Fibroblast of skin of right biceps (primary cell): ENCODE measurements at regions not wholly inside any gene's neighbourhood (a gene's known extent, or its start where the extent isn't known, plus 50 kb on each side); places are given as distances from the start of the nearest gene placed in this dataset.
A peak's percentile ranks its signal among the peaks of the same experiment; 100 is the strongest.

Source experiments
- DNase-seq: peaks from one replicate; pipeline ENCODE4 v3.0.0-alpha.2; 2013

GRCh38 chr19:33950091-33950750 is 153.6 kb downstream of the KCTD15 start:
- peak; percentile 8 for DNase-seq

- no peak for DNase-seq
These were observed 156.4 kb downstream of the KCTD15 start for GRCh38 chr19:33953023-33953422.

- no peak for DNase-seq
These were observed 156.9 kb downstream of the KCTD15 start for GRCh38 chr19:33953592-33953991.

- DNase-seq: no peak
These were observed 158.0 kb downstream of the KCTD15 start for GRCh38 chr19:33954686-33955085.

GRCh38 chr19:33956941-33957340 is 160.3 kb downstream of the KCTD15 start:
- no peak for DNase-seq

- no peak for DNase-seq
These were observed 161.1 kb downstream of the KCTD15 start for GRCh38 chr19:33957804-33958203.

GRCh38 chr19:33960566-33960965 is 163.9 kb downstream of the KCTD15 start:
- DNase-seq: no peak

GRCh38 chr19:33962161-33962560 is 165.5 kb downstream of the KCTD15 start:
- no peak for DNase-seq

- no peak for DNase-seq
These were observed 166.8 kb downstream of the KCTD15 start for GRCh38 chr19:33963514-33963913.

- no peak for DNase-seq
These were observed 174.4 kb downstream of the KCTD15 start for GRCh38 chr19:33971073-33971472.

GRCh38 chr19:33977756-33978685 is 181.4 kb downstream of the KCTD15 start:
- no peak for DNase-seq

GRCh38 chr19:33982706-33983105 is 186.0 kb downstream of the KCTD15 start:
- DNase-seq: no peak

- DNase-seq: peak; percentile 1
These were observed 183.7 kb upstream of the LSM14A start for GRCh38 chr19:33988601-33989000.

GRCh38 chr19:33997690-33998089 is 174.6 kb upstream of the LSM14A start:
- no peak for DNase-seq

GRCh38 chr19:33998302-33998701 is 174.0 kb upstream of the LSM14A start:
- no peak for DNase-seq

- no peak for DNase-seq
These were observed 173.5 kb upstream of the LSM14A start for GRCh38 chr19:33998739-33999345.

- no peak for DNase-seq
These were observed 155.3 kb upstream of the LSM14A start for GRCh38 chr19:34017024-34017423.

GRCh38 chr19:34017601-34018000 is 154.7 kb upstream of the LSM14A start:
- DNase-seq: no peak

GRCh38 chr19:34018546-34018945 is 153.8 kb upstream of the LSM14A start:
- no peak for DNase-seq

GRCh38 chr19:34023381-34023780 is 148.9 kb upstream of the LSM14A start:
- no peak for DNase-seq

- no peak for DNase-seq
These were observed 138.4 kb upstream of the LSM14A start for GRCh38 chr19:34033880-34034279.

- DNase-seq: no peak
These were observed 137.9 kb upstream of the LSM14A start for GRCh38 chr19:34034318-34034846.

GRCh38 chr19:34041925-34042521 is 130.3 kb upstream of the LSM14A start:
- peak; percentile 32 for DNase-seq
